ENCODE measurements at regions not wholly inside any gene's neighbourhood (a gene's known extent, or its start where the extent isn't known, plus 50 kb on each side); places are given as distances from the start of the nearest gene placed in this dataset.

GRCh38 chr10:8830876-8831275 lies 776.4 kb downstream of the GATA3 start:
- TF ChIP-seq EZH2 (IDR thresholded peaks at IDR 0.05; ENCODE audit: borderline replicate concordance), result no peak
- no peak for TF ChIP-seq CTCF (IDR thresholded peaks at IDR 0.05; ENCODE audit: poor library complexity)
- TF ChIP-seq EZH2phosphoT487 (IDR thresholded peaks at IDR 0.05; ENCODE audit: low read depth, severe bottlenecking, unreplicated experiment), result no peak
- Histone ChIP-seq H3K4me3 (no peak overlapping the region), H3K79me2 (no peaks in the 10 kb centered on the region), H3K27me3 (no peaks in the 10 kb centered on the region), H4K20me1 (ENCODE audit: insufficient read depth, poor library complexity, severe bottlenecking) (no peaks in the 10 kb centered on the region), H3K4me1 (ENCODE audit: insufficient read depth) (no peaks in the 10 kb centered on the region), H2AFZ (no peak overlapping the region), H3K27ac (no peak overlapping the region), H3K36me3 (replicated peaks; ENCODE audit: insufficient read depth, low read depth) (no peaks in the 10 kb centered on the region), H3K9me2 (replicated peaks; ENCODE audit: insufficient read depth) (no peaks in the 10 kb centered on the region), H3K4me2 (no peak overlapping the region), H3K9me3 (ENCODE audit: low read depth) (no peaks in the 10 kb centered on the region)
- DNase-seq (ENCODE audit: low spot score), result no peak
- WGBS (ENCODE audit: low lambda C conversion rate, missing lambda C conversion rate), result 71% methylated on average over 1 of the region's 1 CpG

- Histone ChIP-seq H4K20me1 (ENCODE audit: insufficient read depth, poor library complexity, severe bottlenecking) (no peaks in the 10 kb centered on the region), H3K36me3 (replicated peaks; ENCODE audit: insufficient read depth, low read depth) (no peaks in the 10 kb centered on the region), H3K4me3 (no peak overlapping the region), H3K27ac (no peak overlapping the region), H3K9me2 (replicated peaks; ENCODE audit: insufficient read depth) (no peaks in the 10 kb centered on the region), H3K4me1 (ENCODE audit: insufficient read depth) (no peaks in the 10 kb centered on the region), H2AFZ (no peak overlapping the region), H3K79me2 (no peaks in the 10 kb centered on the region), H3K9me3 (ENCODE audit: low read depth) (no peaks in the 10 kb centered on the region), H3K27me3 (no peaks in the 10 kb centered on the region), H3K4me2 (no peak overlapping the region)
- 84% methylated on average over 5 of the region's 5 CpGs for WGBS (ENCODE audit: low lambda C conversion rate, missing lambda C conversion rate)
- TF ChIP-seq EZH2 (IDR thresholded peaks at IDR 0.05; ENCODE audit: borderline replicate concordance), result no peak
- no peak for TF ChIP-seq EZH2phosphoT487 (IDR thresholded peaks at IDR 0.05; ENCODE audit: low read depth, severe bottlenecking, unreplicated experiment)
- TF ChIP-seq CTCF (IDR thresholded peaks at IDR 0.05; ENCODE audit: poor library complexity), result no peak
- DNase-seq (ENCODE audit: low spot score), result no peak
Measured at GRCh38 chr10:8835453-8836167, 781.1 kb downstream of the GATA3 start.

- H3K27ac ChIP-seq, result no peak overlapping the region
- H2AFZ ChIP-seq, result no peak overlapping the region
- 66% methylated on average over 5 of the region's 5 CpGs for WGBS (ENCODE audit: low lambda C conversion rate, missing lambda C conversion rate)
- no peak for DNase-seq (ENCODE audit: low spot score)
- H3K36me3 ChIP-seq (replicated peaks; ENCODE audit: insufficient read depth, low read depth), result no peaks in the 10 kb centered on the region
- no peaks in the 10 kb centered on the region for H3K4me1 ChIP-seq (ENCODE audit: insufficient read depth)
- H3K27me3 ChIP-seq, result no peaks in the 10 kb centered on the region
- no peak overlapping the region for H3K4me3 ChIP-seq
- no peaks in the 10 kb centered on the region for H4K20me1 ChIP-seq (ENCODE audit: insufficient read depth, poor library complexity, severe bottlenecking)
- no peaks in the 10 kb centered on the region for H3K79me2 ChIP-seq
- TF ChIP-seq EZH2 (IDR thresholded peaks at IDR 0.05; ENCODE audit: borderline replicate concordance) (no peak), EZH2phosphoT487 (IDR thresholded peaks at IDR 0.05; ENCODE audit: low read depth, severe bottlenecking, unreplicated experiment) (no peak), CTCF (IDR thresholded peaks at IDR 0.05; ENCODE audit: poor library complexity) (no peak)
- no peaks in the 10 kb centered on the region for H3K9me3 ChIP-seq (ENCODE audit: low read depth)
- H3K4me2 ChIP-seq, result no peak overlapping the region
- no peaks in the 10 kb centered on the region for H3K9me2 ChIP-seq (replicated peaks; ENCODE audit: insufficient read depth)
Measured at GRCh38 chr10:8840356-8840755, 785.9 kb downstream of the GATA3 start.
